Activated CD8-positive, alpha-beta memory T cell treated with anti-CD3 and anti-CD28 coated beads, Interleukin-2, amount 50 U/mL, for 24 hours (primary cell): ENCODE measurements at regions not wholly inside any gene's neighbourhood (a gene's known extent, or its start where the extent isn't known, plus 50 kb on each side); places are given as distances from the start of the nearest gene placed in this dataset.
"Not testable (repeated sequence)": the region's sequence is repeated elsewhere in the genome, so short reads cannot be mapped to it uniquely, and the experiment has no call there.

Experiments used
- DNase-seq: peaks from one replicate; pipeline ENCODE4 v3.0.0-alpha.2; 2020; ENCODE audit errors: extremely low read depth

DNA sequence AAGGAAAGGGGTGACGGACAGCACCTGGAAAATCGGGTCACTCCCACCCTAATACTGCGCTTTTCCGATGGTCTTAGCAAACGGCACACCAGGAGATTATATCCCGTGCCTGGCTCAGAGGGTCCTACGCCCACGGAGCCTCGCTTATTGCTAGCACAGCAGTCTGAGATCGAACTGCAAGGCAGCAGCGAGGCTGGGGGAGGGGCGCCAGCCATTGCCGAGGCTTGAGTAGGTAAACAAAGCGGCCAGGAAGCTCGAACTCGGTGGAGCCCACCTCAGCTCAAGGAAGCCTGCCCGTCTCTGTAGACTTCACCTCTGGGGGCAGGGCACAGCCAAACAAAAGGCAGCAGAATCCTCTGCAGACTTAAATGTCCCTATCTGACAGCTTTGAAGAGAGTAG, 91.5 kb upstream of the MBIP start:
- DNase-seq: not testable (repeated sequence)

DNA sequence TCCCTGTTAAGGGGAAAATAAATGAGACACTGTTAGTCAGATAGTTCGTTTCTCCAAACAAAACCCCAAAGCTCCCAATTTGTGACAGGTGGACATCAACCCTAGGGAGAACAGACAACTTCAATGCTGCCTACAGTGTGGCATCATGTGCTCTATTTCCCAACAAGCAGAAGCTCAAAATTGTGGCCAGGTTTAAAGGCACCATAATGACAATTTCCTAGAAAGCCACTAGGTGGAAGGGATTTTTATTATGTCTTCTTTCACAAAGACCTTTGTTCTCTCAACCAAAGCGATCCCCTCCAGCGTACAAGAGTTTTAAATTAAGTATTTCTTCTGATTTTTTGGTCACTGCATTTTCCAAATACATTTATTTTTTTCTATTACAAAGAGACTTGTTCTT, 88.0 kb upstream of the MBIP start:
- DNase-seq: no peak

DNA sequence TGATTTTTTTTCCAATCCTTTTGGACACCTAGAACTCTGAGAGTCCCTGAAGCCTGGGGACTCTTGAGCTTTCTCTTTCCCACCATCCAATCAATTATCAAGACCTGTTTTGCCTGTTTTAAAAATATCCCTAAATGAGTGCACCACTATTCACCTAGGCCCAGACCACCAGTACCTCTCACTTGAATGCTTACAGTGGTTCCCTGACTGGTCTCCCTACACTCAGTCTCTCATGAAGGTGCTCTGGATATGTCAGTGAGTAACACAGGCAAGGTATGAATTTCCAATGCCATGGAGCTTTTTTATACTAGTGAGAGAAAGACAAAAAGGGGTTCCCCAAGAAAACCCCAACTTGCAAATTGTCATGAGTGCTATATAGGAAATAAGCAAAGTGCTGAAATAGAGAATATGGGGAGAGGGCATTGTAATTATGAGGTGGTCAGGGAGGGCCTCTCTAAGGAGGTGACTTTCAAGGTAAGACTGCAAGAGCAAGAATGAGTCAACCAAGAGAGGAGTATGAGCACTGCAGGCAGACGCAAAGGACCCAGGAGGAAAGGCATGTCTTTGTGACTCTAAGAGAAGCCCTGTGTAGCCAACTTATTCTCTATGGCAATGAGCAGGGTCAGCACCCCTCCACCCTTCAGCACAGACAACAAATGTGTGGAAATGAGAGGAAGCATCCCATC, 85.3 kb upstream of the MBIP start:
- DNase-seq: no peak

DNA sequence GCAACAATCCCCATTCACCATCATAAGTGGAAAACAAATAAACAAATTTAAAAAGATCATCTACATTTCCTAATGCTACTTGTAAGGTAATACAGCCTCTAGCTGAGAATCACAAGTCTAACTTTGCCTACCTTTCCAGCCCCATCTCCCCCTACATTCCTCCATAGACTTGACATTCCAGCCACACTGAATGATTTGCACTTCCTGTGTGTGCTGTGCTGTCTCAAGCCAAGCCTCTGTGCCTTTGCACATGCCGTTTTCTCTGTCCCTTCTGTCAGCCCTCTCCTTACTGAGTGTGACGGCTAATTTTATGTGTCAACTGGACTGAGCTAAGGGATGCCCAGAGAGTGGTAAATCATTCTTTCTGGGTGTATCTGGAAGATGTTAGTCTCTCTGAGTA, 82.4 kb upstream of the MBIP start:
- DNase-seq: no peak

DNA sequence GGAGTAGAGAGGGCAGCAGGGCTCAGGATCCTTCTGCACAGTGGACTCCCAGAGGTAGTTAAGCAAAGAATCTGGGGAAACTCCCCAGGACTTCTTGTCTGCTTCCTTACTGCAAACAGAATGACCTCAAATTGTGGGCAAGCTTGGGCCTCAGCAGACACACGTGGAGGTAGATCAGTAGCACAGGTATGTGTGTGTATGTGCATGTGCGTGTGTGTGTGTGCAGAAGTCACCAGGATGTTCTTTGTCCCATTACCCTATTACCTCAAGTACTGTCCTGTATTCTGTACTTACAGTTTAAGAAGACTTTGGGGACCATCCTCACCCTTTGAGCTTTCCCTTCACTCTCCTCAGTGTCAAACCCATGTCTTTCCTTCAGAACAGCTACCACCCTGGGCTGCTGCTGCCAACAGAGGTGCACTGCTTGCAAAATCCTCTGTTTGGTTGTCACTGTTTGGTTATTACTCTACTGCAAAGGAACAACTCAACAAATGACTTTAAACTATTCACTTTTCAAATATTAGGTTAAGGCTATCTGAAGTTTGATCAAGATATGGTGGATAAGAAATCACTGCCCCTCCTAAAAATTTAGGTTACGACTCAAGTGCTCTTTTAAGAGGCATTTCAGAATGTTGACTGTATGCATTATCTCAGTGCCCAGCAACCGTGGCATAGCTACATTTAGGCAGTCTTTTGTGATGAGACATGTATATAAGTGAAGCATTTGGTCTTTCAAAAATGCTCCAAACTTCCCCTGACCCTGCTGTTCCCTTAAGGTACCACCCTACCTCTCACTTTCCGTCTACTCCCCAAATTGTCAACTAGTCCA, 78.2 kb upstream of the MBIP start:
- no peak for DNase-seq

DNA sequence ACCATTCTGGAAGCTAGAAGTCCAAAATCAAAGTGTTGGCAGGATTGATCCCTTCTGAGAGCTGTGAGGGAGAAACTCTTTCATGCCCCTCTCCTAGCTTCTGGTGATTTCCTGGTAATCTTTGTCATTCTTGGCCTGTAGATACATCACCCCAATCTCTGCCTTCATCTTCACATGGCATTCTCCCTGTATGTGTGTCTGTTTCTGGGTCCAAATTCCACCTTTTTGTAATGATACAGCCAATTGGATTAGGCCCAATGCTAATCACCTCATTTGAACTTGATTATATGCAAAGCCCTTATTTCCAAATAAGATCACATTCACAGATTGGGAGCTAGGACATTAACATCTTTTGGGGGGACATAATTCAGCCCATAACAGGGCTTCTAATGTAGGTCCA, 76.9 kb upstream of the MBIP start:
- no peak for DNase-seq

DNA sequence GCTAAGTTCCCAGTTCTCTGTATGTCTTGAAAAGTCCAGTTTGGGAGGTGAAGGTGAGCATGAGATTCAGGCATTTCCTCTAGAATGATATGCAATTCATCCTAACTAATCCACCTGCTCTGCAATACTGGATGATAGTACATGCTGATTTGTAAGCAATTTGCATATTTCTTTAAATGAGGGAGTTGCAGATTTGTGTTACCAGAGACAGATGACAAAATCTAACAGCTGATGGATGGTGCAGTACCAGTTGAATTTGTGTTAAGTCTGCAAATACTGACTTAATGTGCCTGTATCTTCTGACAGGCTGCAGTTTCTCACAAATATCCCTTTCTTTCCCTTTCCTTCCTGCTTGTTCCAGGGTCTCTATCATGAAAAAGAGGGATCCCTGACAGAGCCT, 76.4 kb upstream of the MBIP start:
- no peak for DNase-seq

DNA sequence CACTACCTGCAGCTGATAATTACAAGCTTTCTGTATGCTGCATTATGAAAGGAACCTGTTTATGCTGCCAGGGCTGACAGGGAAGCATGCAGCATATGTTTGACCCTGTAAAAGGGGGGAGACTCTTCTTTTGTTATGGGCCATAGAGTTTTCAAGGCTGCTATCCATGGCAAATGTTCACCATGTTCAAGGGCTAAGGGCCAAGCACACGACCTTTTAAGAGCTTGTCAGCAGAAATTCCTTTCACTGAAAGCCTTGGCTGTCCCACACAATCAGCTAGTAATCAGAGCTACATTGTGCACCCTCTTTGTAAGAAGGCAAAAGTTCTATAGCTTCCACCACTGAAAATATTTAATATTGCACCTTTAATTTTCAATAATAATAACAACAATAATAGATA, 74.2 kb upstream of the MBIP start:
- DNase-seq: no peak

DNA sequence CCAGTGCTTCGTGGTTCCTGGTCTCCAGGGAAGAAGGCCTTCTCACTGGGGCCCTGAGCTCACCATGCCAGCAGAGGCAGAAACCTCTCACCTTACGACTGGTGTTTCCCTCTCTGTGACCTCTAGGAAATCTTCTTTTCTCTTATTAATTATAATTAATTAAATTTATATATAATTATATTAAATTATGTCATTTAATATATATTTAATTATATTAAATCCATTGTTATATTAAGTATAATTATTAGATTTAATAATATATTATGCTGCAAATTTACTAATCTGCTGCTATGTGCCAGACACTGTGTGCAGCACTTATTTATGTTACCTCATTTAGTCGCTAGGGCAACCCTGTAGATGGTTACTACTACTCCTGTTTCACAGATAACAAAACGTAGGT, 70.3 kb upstream of the MBIP start:
- DNase-seq: no peak

DNA sequence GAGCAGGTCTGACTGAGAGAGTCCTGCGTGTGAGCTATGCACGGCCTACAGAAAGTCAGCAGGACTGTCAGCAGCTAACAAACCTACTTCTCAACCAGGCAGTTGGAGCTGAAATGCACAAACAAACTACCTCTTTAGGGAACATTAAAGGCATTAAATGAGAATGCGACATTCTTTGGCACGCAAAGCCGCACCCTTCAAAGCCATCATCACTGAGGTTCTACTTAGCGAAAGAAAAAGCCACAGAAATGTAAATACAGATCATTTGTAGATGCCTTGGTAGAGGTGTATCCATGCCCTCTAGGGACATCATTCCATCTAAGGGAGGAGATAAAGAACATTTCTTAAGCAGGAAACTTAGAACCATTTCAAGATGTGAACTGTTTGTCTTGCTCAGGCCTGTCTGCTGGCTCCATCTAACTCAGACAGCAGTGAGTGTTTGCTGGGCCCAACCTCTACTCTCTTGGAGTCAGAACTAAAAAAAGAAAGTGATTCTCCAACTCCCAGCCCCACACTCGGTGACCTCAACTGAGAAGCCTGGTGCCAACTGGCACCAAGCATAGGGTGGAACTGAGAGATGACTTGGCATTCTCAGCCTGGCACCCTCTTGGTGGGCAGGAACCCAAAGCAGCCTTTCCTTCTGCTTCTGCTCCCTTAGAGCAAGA, 63.5 kb upstream of the MBIP start:
- DNase-seq: no peak

DNA sequence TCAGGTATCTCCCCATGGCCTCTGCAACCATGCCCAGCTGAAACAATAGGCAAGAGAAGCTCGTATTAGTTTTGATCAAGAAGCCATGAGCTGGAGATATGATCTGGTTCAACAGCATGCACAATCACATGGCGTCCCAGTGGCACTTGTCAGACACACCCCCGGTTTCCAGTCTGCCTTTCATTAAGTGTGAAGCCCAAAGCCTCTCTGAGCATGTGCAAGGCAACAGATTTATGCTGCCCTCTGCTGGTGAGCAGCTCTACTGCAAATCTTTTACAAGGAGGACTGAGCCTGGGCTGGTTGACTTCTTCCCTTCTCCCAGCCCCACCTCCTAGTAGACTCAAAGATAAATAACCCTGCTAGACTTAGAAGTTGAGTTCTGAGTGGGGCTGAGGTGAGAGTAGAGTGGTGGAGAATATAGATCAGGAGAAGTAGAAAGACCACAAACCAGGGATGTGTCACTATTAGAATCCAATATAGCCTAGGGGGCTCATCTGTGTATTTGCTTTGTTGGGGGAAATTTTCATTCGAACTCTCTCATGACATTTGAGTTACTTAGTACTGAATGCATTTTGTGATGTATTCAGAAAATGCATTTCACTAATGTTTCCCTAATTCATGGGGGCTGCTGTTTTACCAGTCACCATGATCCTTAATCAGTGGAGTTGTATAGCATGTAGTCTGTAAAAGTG, 53.7 kb upstream of the MBIP start:
- DNase-seq: peak; percentile 50
